CD14-positive monocyte (primary cell): ENCODE measurements at regions not wholly inside any gene's neighbourhood (a gene's known extent, or its start where the extent isn't known, plus 50 kb on each side); places are given as distances from the start of the nearest gene placed in this dataset.
A peak's percentile ranks its signal among the peaks of the same experiment; 100 is the strongest.

Experiments used
- DNase-seq, 3 donors: peaks; one replicate each; pipeline ENCODE4 v3.0.0-alpha.2; 2011 to 2022
- H2AFZ ChIP-seq: 2 replicates; pipeline ENCODE4 v1.6.0; 2012; ENCODE audit warnings: mild to moderate bottlenecking, low read depth, low read length, inconsistent platforms; ENCODE audit not compliant: insufficient read depth, poor library complexity, severe bottlenecking
- H3K27ac ChIP-seq, 2 donors: 1 replicate in 1 of 2; 2 replicates in 1 of 2; pipeline ENCODE4 v1.5.1; 2012 to 2013; ENCODE audit warnings: low read length in 2 of 2, control low read depth in 1 of 2, inconsistent platforms in 1 of 2, low read depth in 1 of 2, mild to moderate bottlenecking in 1 of 2
- H3K27me3 ChIP-seq, 2 donors: one replicate each; pipeline versions ENCODE4 v1.6.0 to v1.6.1; 2011 to 2013; ENCODE audit warnings: low read length in 2 of 2; ENCODE audit not compliant: control insufficient read depth in 2 of 2, insufficient read depth in 2 of 2
- H3K36me3 ChIP-seq, 2 donors: replicated peaks in 1 of 2; 1 replicate in 1 of 2; 2 replicates in 1 of 2; pipeline versions ENCODE4 v1.5.1 to v1.6.1; 2012 to 2013; ENCODE audit warnings: low read length in 2 of 2, control low read depth in 1 of 2, inconsistent platforms in 1 of 2, mild to moderate bottlenecking in 1 of 2; ENCODE audit not compliant: insufficient read depth in 2 of 2, control insufficient read depth in 1 of 2
- H3K4me1 ChIP-seq, 2 donors: 1 replicate in 1 of 2; 2 replicates in 1 of 2; pipeline versions ENCODE4 v1.5.1 to v1.6.1; 2012 to 2013; ENCODE audit warnings: low read length in 2 of 2, control low read depth in 1 of 2, inconsistent platforms in 1 of 2, mild to moderate bottlenecking in 1 of 2, moderate library complexity in 1 of 2; ENCODE audit not compliant: insufficient read depth in 2 of 2, control insufficient read depth in 1 of 2
- H3K4me2 ChIP-seq: replicated peaks from 2 replicates; pipeline ENCODE3; 2012; ENCODE audit warnings: low read length, moderate library complexity, mild to moderate bottlenecking; ENCODE audit not compliant: poor library complexity, severe bottlenecking; ENCODE audit errors: extremely low read depth
- H3K4me3 ChIP-seq, 3 experiments: fragments of 200-600 bp in 1 of 3; sonication (generic) in 1 of 3; replicated peaks in 1 of 3; 1 replicate in 2 of 3; 2 replicates in 1 of 3; pipeline ENCODE4 v1.5.1; 2011 to 2013; ENCODE audit warnings: low read length in 3 of 3, mild to moderate bottlenecking in 3 of 3, control low read depth in 2 of 3, low read depth in 2 of 3, inconsistent platforms in 1 of 3, moderate library complexity in 1 of 3
- H3K79me2 ChIP-seq: 2 replicates; pipeline ENCODE4 v1.6.0; 2012; ENCODE audit warnings: mild to moderate bottlenecking, control low read depth, inconsistent platforms, low read length, moderate library complexity; ENCODE audit not compliant: insufficient read depth
- H3K9ac ChIP-seq: 2 replicates; pipeline ENCODE4 v1.6.0; 2017; ENCODE audit warnings: low read length, mild to moderate bottlenecking; ENCODE audit not compliant: insufficient read depth, poor library complexity, severe bottlenecking
- H3K9me3 ChIP-seq, 2 donors: replicated peaks in 1 of 2; 1 replicate in 1 of 2; 2 replicates in 1 of 2; pipeline versions ENCODE4 v1.5.1 to v1.6.1; 2012 to 2013; ENCODE audit warnings: low read length in 2 of 2, control low read depth in 1 of 2; ENCODE audit not compliant: control insufficient read depth in 1 of 2, insufficient read depth in 1 of 2
- H4K20me1 ChIP-seq: 2 replicates; pipeline ENCODE4 v1.6.0; 2012; ENCODE audit warnings: mild to moderate bottlenecking, low read length, control low read depth, moderate library complexity; ENCODE audit not compliant: insufficient read depth
- H3K27ac Mint-ChIP-seq, 7 donors: one replicate each; pipeline ENCODE4 v1.8.0; 2020; ENCODE audit warnings: mild to moderate bottlenecking in 7 of 7, mixed read lengths in 7 of 7, moderate library complexity in 6 of 7, inconsistent platforms in 2 of 7
- H3K27me3 Mint-ChIP-seq, 3 donors: one replicate each; pipeline ENCODE4 v1.8.0; 2021 to 2022; ENCODE audit warnings: low read depth in 3 of 3, mild to moderate bottlenecking in 3 of 3, mixed read lengths in 3 of 3, moderate library complexity in 3 of 3, inconsistent platforms in 1 of 3
- H3K36me3 Mint-ChIP-seq, 2 donors: one replicate each; pipeline ENCODE4 v1.8.0; 2020; ENCODE audit warnings: mixed read lengths in 2 of 2, inconsistent platforms in 1 of 2, mild to moderate bottlenecking in 1 of 2
- H3K4me1 Mint-ChIP-seq: one replicate; pipeline ENCODE4 v1.8.0; 2020; ENCODE audit warnings: mild to moderate bottlenecking, mixed read lengths
- H3K4me3 Mint-ChIP-seq, 2 donors: one replicate each; pipeline ENCODE4 v1.8.0; 2020; ENCODE audit warnings: mild to moderate bottlenecking in 2 of 2, mixed read lengths in 2 of 2, moderate library complexity in 1 of 2
- H3K9me3 Mint-ChIP-seq, 7 donors: one replicate each; pipeline ENCODE4 v1.8.0; 2020 to 2022; ENCODE audit warnings: mixed read lengths in 7 of 7, mild to moderate bottlenecking in 6 of 7, moderate library complexity in 6 of 7, inconsistent platforms in 2 of 7
- WGBS: methylation state at CpG from one replicate; pipeline ENCODE4 v1.1.5; 2013; ENCODE audit warnings: missing lambda C conversion rate; ENCODE audit not compliant: insufficient coverage; 5-methylcytosine and 5-hydroxymethylcytosine counted together
- intact Hi-C, 2 donors: fragments of 100-400 bp; cut with micrococcal nuclease; formaldehyde crosslinking; loops; one replicate each; pipeline versions ENCODE4 v1.15.0 to v1.15.1; 2023
- TF ChIP-seq, protein P1 (sequence below): fragments of 200-600 bp; IDR thresholded peaks from one replicate; pipeline ENCODE4 v1.8.0; 2022; ENCODE audit warnings: antibody characterized with exemption, mild to moderate bottlenecking

DNA sequence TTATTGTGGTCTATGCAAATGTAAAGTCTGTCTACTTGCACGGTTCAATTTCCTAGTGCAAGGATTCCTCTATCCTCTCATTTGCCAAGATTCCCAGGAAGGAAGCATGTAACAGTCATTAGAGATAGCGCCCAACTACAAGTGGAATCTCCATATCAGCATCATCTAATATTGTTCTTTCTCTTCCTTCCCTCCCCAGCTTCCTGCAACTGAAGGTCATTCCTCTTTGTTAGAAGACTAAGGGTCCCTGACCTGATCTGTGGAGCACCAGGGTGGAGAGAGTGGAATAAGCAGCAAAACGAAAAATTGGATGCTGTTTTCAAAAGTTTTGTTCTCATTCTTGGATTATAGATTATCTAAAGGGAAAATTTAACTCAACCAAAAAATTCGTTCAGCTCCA lies 714.0 kb downstream of the DIAPH3 start:
- Histone ChIP-seq H3K4me1 (peaks cover 12 to 14% of the 10 kb centered on the region in 2 donors), H4K20me1 (no peaks in the 10 kb centered on the region), H3K27ac (no peak overlapping the region), H3K9me3 (no peaks in the 10 kb centered on the region), H2AFZ (no peak overlapping the region), H3K79me2 (no peaks in the 10 kb centered on the region), H3K9ac (no peak overlapping the region), H3K4me3 (no peak overlapping the region), H3K36me3 (no peaks in the 10 kb centered on the region), H3K4me2 (no peak overlapping the region), H3K27me3 (no peaks in the 10 kb centered on the region)
- Mint-ChIP-seq H3K4me1 (peaks cover 14% of the 10 kb centered on the region), H3K4me3 (no peak overlapping the region), H3K27ac (no peak overlapping the region), H3K27me3 (peaks cover 2 to 4% (median 2%) of the 10 kb centered on the region in 3 donors), H3K36me3 (no peaks in the 10 kb centered on the region), H3K9me3 (no peaks in the 10 kb centered on the region)
- DNase-seq = no peak
- TF ChIP-seq, protein P1, sequence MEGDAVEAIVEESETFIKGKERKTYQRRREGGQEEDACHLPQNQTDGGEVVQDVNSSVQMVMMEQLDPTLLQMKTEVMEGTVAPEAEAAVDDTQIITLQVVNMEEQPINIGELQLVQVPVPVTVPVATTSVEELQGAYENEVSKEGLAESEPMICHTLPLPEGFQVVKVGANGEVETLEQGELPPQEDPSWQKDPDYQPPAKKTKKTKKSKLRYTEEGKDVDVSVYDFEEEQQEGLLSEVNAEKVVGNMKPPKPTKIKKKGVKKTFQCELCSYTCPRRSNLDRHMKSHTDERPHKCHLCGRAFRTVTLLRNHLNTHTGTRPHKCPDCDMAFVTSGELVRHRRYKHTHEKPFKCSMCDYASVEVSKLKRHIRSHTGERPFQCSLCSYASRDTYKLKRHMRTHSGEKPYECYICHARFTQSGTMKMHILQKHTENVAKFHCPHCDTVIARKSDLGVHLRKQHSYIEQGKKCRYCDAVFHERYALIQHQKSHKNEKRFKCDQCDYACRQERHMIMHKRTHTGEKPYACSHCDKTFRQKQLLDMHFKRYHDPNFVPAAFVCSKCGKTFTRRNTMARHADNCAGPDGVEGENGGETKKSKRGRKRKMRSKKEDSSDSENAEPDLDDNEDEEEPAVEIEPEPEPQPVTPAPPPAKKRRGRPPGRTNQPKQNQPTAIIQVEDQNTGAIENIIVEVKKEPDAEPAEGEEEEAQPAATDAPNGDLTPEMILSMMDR = no peak
- WGBS = 83% methylated on average over 1 of the region's 4 CpGs
- intact Hi-C loops = no loop called here

DNA sequence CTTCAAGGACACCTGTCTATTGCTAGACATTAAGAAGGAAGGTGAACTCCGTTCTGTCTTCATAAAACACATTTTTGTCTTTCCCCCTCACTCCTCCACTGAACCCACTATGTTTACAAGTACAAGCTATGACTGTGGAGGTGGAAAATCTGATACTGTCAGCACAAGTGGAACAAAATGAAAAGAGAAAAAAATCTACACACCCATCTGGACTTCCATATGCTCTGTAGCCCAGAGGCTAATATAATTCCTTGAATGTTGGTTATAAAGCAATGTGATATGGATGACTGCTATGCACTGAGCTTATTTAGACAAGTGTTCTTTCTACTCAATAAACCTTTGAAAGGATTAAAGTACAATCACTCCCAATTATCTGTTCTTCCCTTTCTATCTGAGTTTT lies 713.5 kb downstream of the DIAPH3 start:
- Mint-ChIP-seq H3K4me1 (peaks cover 14% of the 10 kb centered on the region), H3K27ac (peak overlapping the region in 1 of 7 donors; percentile 9), H3K4me3 (no peak overlapping the region), H3K36me3 (no peaks in the 10 kb centered on the region), H3K9me3 (no peaks in the 10 kb centered on the region), H3K27me3 (peaks cover 2 to 4% (median 2%) of the 10 kb centered on the region in 3 donors)
- H2AFZ ChIP-seq = no peak overlapping the region
- H3K27ac ChIP-seq = no peak overlapping the region
- TF ChIP-seq, protein P1 = no peak
- no CpG with 5 or more reads among the region's 1 CpG for whole genome bisulfite sequencing
- no peak overlapping the region for H3K4me3 ChIP-seq
- H3K79me2 ChIP-seq = no peaks in the 10 kb centered on the region
- intact Hi-C loops = no loop called here
- H4K20me1 ChIP-seq = no peaks in the 10 kb centered on the region
- H3K9ac ChIP-seq = no peak overlapping the region
- H3K27me3 ChIP-seq = no peaks in the 10 kb centered on the region
- no peak for DNase-seq
- H3K4me1 ChIP-seq = peaks cover 12 to 14% of the 10 kb centered on the region in 2 donors
- no peaks in the 10 kb centered on the region for H3K36me3 ChIP-seq
- H3K9me3 ChIP-seq = no peaks in the 10 kb centered on the region
- H3K4me2 ChIP-seq = no peak overlapping the region
